ENCODE measurements at regions not wholly inside any gene's neighbourhood (a gene's known extent, or its start where the extent isn't known, plus 50 kb on each side); places are given as distances from the start of the nearest gene placed in this dataset.

DNA sequence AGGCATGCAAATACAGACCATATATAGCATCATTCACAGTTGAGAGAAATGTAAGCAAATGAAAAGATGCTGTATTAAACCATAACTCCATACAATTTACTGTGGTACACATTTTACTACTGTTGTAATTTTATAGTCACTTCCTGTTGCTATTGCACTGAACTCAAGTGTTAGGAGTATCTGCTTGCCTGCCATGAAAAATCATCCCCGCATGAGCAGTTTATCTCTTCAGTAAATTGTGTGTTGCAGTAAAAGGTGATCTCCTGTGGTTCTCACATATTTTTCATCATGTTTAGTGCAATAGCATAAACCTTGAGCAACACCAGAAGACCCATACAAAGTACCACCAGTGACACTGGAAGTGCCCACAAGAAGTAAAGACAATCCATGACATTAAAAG is 1153.4 kb downstream of the FAT4 start (continued):
- TF ChIP-seq HDAC6 (IDR thresholded peaks at IDR 0.05; ENCODE audit: low read depth, low read length): no peak
- TF ChIP-seq ERF (CRISPR knock-in tag; IDR thresholded peaks at IDR 0.05): no peak
- TF ChIP-seq, protein P1, sequence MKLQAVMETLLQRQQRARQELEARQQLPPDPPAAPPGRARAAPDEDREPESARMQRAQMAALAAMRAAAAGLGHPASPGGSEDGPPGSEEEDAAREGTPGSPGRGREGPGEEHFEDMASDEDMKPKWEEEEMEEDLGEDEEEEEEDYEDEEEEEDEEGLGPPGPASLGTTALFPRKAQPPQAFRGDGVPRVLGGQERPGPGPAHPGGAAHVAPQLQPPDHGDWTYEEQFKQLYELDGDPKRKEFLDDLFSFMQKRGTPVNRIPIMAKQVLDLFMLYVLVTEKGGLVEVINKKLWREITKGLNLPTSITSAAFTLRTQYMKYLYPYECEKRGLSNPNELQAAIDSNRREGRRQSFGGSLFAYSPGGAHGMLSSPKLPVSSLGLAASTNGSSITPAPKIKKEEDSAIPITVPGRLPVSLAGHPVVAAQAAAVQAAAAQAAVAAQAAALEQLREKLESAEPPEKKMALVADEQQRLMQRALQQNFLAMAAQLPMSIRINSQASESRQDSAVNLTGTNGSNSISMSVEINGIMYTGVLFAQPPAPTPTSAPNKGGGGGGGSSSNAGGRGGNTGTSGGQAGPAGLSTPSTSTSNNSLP (IDR thresholded peaks at IDR 0.05; ENCODE audit: low read depth, low read length): no peak
- no peak for TF ChIP-seq TEAD3 (CRISPR knock-in tag; optimal IDR thresholded peaks at IDR 0.05; ENCODE audit: borderline replicate concordance)

DNA sequence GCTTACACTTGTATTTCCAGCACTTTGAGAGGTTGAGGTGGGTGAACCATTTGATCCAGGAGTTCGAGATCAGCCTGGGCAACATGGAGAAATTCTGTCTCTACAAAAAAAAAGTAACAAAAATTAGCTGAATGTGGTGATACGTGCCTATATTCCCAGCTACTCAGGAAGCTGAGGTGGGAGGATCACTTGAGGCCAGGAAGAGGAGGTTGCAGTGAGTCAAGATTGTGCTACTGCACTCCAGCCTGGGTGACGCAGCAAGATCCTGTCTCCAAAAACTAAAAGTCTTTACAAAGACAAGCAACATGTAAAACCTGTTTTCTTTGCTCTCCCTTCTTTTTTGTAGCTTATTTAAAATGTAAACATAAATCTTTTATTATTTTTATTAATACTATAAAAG is 1156.1 kb downstream of the FAT4 start:
- no peaks in the 10 kb centered on the region for H3K79me2 ChIP-seq (ENCODE audit: insufficient read depth, low read length)
- H3K4me1 ChIP-seq (ENCODE audit: insufficient read depth, low read length): no peaks in the 10 kb centered on the region
- no peak overlapping the region for H3K9ac ChIP-seq (ENCODE audit: insufficient read depth, low read depth, low read length)
- no peaks in the 10 kb centered on the region for H4K20me1 ChIP-seq (ENCODE audit: insufficient read depth, low read length)
- no peak for DNase-seq (ENCODE audit: low spot score)
- intact Hi-C loops (cut with micrococcal nuclease; ENCODE audit: unreplicated experiment) (no loop called here), in situ Hi-C loops (cut with HindIII; ENCODE audit: extremely low pct_ligation_motif_present, low pct_unique_long_range_greater_than_20kb) (no loop called here)
- WGBS (ENCODE audit: low lambda C conversion rate): 18% methylated on average over 3 of the region's 3 CpGs
- no peaks in the 10 kb centered on the region for H3K9me3 ChIP-seq (ENCODE audit: low read length)
- POLR2A ChIA-PET: no interaction called here
- no peak overlapping the region for H3K4me2 ChIP-seq (ENCODE audit: low read depth, low read length)
- no peak overlapping the region for H2AFZ ChIP-seq (ENCODE audit: low read length)
- FAIRE-seq: no peak
- H3K27ac ChIP-seq (ENCODE audit: extremely low read length, insufficient read depth, low read length): no peak overlapping the region
- ATAC-seq: no peak
- CTCF ChIA-PET (ENCODE audit: low intra/inter-chr PET ratio, low total read pairs): no interaction called here
- no TSS peak for BruUV-seq (replicated peaks)
- H3K4me3 ChIP-seq (replicated peaks in 1 of 3; ENCODE audit: insufficient read depth in 1 of 3, low read depth in 2 of 3, low read length in 3 of 3): no peak overlapping the region
- H3K36me3 ChIP-seq (replicated peaks in 1 of 2; ENCODE audit: control insufficient read depth in 1 of 2, insufficient read depth in 2 of 2, low read length in 2 of 2): no peaks in the 10 kb centered on the region
- TF ChIP-seq SATB2 (CRISPR knock-in tag; IDR thresholded peaks at IDR 0.05) (no peak), ZFYVE20 (CRISPR knock-in tag; IDR thresholded peaks at IDR 0.05; ENCODE audit: borderline replicate concordance, low read depth) (no peak), JARID2 (CRISPR knock-in tag; IDR thresholded peaks at IDR 0.05; ENCODE audit: insufficient replicate concordance) (no peak), JUN (CRISPR knock-in tag; IDR thresholded peaks at IDR 0.05) (no peak), ZNF83 (CRISPR knock-in tag; IDR thresholded peaks at IDR 0.05; ENCODE audit: borderline replicate concordance) (no peak), BORCS8-MEF2B (CRISPR knock-in tag; IDR thresholded peaks at IDR 0.05) (no peak)
- TF ChIP-seq, protein P2, sequence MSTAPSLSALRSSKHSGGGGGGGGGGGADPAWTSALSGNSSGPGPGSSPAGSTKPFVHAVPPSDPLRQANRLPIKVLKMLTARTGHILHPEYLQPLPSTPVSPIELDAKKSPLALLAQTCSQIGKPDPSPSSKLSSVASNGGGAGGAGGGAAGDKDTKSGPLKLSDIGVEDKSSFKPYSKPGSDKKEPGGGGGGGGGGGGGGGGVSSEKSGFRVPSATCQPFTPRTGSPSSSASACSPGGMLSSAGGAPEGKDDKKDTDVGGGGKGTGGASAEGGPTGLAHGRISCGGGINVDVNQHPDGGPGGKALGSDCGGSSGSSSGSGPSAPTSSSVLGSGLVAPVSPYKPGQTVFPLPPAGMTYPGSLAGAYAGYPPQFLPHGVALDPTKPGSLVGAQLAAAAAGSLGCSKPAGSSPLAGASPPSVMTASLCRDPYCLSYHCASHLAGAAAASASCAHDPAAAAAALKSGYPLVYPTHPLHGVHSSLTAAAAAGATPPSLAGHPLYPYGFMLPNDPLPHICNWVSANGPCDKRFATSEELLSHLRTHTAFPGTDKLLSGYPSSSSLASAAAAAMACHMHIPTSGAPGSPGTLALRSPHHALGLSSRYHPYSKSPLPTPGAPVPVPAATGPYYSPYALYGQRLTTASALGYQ (CRISPR knock-in tag; IDR thresholded peaks at IDR 0.05): no peak
- TF ChIP-seq, protein P3, sequence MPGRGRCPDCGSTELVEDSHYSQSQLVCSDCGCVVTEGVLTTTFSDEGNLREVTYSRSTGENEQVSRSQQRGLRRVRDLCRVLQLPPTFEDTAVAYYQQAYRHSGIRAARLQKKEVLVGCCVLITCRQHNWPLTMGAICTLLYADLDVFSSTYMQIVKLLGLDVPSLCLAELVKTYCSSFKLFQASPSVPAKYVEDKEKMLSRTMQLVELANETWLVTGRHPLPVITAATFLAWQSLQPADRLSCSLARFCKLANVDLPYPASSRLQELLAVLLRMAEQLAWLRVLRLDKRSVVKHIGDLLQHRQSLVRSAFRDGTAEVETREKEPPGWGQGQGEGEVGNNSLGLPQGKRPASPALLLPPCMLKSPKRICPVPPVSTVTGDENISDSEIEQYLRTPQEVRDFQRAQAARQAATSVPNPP (CRISPR knock-in tag; IDR thresholded peaks at IDR 0.05): no peak
- H3K27me3 ChIP-seq (ENCODE audit: control insufficient read depth in 1 of 2, insufficient read depth in 2 of 2, low read length in 2 of 2): no peaks in the 10 kb centered on the region
